Stimulated activated CD8-positive, alpha-beta memory T cell treated with anti-CD3 and anti-CD28 coated beads, Interleukin-4, amount 100 ng/mL, for 1 hour (primary cell): ENCODE measurements at regions not wholly inside any gene's neighbourhood (a gene's known extent, or its start where the extent isn't known, plus 50 kb on each side); places are given as distances from the start of the nearest gene placed in this dataset.

Source experiments
- DNase-seq, 2 donors: peaks; one replicate each; pipeline ENCODE4 v3.0.0-alpha.2; 2020; ENCODE audit warnings: low read depth in 2 of 2, low spot score in 1 of 2

- no peak for DNase-seq
Observed at GRCh38 chr5:2453781-2454180, 297.7 kb downstream of the IRX2 start.

GRCh38 chr5:2451100-2451499 lies 300.4 kb downstream of the IRX2 start:
- no peak for DNase-seq

GRCh38 chr5:2442496-2443354 lies 308.8 kb downstream of the IRX2 start:
- no peak for DNase-seq

GRCh38 chr5:2441495-2442180 lies 309.8 kb downstream of the IRX2 start:
- no peak for DNase-seq

- no peak for DNase-seq
Observed at GRCh38 chr5:2439608-2440007, 311.9 kb downstream of the IRX2 start.

GRCh38 chr5:2433086-2433485 lies 318.4 kb downstream of the IRX2 start:
- no peak for DNase-seq

GRCh38 chr5:2432076-2432920 lies 319.2 kb downstream of the IRX2 start:
- no peak for DNase-seq

- DNase-seq, result no peak
Observed at GRCh38 chr5:2430606-2431005, 320.9 kb downstream of the IRX2 start.

- no peak for DNase-seq
Observed at GRCh38 chr5:2427983-2428382, 323.5 kb downstream of the IRX2 start.

- no peak for DNase-seq
Observed at GRCh38 chr5:2423634-2424033, 327.8 kb downstream of the IRX2 start.

GRCh38 chr5:2417301-2417700 lies 334.2 kb downstream of the IRX2 start:
- DNase-seq, result no peak

- no peak for DNase-seq
Observed at GRCh38 chr5:2415678-2416077, 335.8 kb downstream of the IRX2 start.

- DNase-seq, result no peak
Observed at GRCh38 chr5:2410451-2410850, 341.0 kb downstream of the IRX2 start.

- no peak for DNase-seq
Observed at GRCh38 chr5:2403296-2403695, 348.2 kb downstream of the IRX2 start.

GRCh38 chr5:2399804-2400203 lies 351.7 kb downstream of the IRX2 start:
- DNase-seq, result no peak

- no peak for DNase-seq
Observed at GRCh38 chr5:2399096-2399495, 352.4 kb downstream of the IRX2 start.

GRCh38 chr5:2393556-2393955 lies 357.9 kb downstream of the IRX2 start:
- no peak for DNase-seq

- DNase-seq, result no peak
Observed at GRCh38 chr5:2391566-2391965, 359.9 kb downstream of the IRX2 start.

GRCh38 chr5:2391021-2391420 lies 360.5 kb downstream of the IRX2 start:
- DNase-seq, result no peak

GRCh38 chr5:2388571-2388970 lies 362.9 kb downstream of the IRX2 start:
- DNase-seq, result no peak

GRCh38 chr5:2387634-2388325 lies 363.7 kb downstream of the IRX2 start:
- DNase-seq, result no peak
